ENCODE measurements at regions not wholly inside any gene's neighbourhood (a gene's known extent, or its start where the extent isn't known, plus 50 kb on each side); places are given as distances from the start of the nearest gene placed in this dataset.

DNA sequence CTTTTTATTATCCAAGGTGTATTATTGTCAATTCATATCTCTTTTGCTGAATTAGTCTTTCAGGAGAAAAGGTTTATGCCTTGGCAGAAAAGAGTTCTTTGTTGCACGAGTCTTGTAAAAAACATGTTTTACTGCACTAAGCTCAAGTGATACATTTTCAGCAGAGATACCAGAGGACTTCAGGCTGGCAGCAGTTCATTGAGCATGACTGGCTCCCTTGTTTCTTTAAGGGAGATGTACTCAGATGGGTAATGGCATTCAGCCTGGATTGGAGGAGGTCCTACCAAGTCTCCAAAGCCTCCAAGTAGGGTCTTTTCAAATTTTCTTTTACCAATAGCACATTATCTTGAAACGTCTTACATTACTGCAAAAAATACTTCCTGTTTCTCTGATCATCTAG, 400.1 kb downstream of the NSUN3 start:
- Mint-ChIP-seq H3K36me3 (ENCODE audit: low read depth) (no peaks in the 10 kb centered on the region), H3K27ac (no peak overlapping the region), H3K9me3 (no peaks in the 10 kb centered on the region), H3K4me1 (peaks cover 3% of the 10 kb centered on the region), H3K4me3 (no peak overlapping the region), H3K27me3 (ENCODE audit: low read depth) (no peaks in the 10 kb centered on the region)
- TF ChIP-seq, protein P1, sequence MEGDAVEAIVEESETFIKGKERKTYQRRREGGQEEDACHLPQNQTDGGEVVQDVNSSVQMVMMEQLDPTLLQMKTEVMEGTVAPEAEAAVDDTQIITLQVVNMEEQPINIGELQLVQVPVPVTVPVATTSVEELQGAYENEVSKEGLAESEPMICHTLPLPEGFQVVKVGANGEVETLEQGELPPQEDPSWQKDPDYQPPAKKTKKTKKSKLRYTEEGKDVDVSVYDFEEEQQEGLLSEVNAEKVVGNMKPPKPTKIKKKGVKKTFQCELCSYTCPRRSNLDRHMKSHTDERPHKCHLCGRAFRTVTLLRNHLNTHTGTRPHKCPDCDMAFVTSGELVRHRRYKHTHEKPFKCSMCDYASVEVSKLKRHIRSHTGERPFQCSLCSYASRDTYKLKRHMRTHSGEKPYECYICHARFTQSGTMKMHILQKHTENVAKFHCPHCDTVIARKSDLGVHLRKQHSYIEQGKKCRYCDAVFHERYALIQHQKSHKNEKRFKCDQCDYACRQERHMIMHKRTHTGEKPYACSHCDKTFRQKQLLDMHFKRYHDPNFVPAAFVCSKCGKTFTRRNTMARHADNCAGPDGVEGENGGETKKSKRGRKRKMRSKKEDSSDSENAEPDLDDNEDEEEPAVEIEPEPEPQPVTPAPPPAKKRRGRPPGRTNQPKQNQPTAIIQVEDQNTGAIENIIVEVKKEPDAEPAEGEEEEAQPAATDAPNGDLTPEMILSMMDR (IDR thresholded peaks at IDR 0.05; ENCODE audit: unreplicated experiment in 3 of 3): no peak

- Mint-ChIP-seq H3K36me3 (ENCODE audit: low read depth) (peaks cover 6% of the 10 kb centered on the region), H3K9me3 (peaks cover 8% of the 10 kb centered on the region), H3K27ac (no peak overlapping the region), H3K4me3 (no peak overlapping the region), H3K27me3 (ENCODE audit: low read depth) (no peaks in the 10 kb centered on the region), H3K4me1 (peaks cover 4% of the 10 kb centered on the region)
- TF ChIP-seq, protein P1 (IDR thresholded peaks at IDR 0.05; ENCODE audit: unreplicated experiment in 3 of 3): no peak
Measured at GRCh38 chr3:94472511-94472910, 409.6 kb downstream of the NSUN3 start.

DNA sequence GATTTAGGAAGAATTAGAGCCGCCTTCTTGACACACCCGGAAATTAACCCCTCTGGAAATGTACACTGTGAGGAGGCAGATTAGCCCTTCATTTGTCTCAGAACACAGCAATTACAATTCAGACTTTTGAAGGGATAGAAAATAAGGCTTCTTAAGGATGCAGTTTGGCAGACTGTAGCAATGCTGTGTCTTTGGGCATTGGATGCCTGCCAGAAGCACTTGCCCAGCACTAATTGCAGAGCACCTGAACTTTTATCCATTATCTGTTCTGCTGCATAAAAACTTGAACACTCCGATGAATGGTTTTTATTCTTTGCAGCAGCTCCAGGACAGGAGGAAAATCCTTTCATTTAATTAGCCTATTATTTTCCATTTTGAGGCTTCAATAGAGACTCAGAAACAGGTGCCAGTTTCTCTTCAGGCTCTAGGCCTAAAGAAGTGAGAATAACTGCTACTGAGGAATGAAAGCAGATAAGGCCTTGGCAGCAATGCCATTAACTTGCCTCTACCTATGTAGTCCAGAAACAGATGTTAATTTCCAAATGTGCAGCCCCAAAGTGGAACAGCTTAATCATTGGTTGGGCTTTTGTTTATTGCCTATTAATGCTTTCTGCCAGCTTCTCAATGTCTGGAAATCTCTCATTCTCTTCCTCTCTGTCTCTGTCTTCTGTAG, 418.5 kb downstream of the NSUN3 start:
- H3K27me3 Mint-ChIP-seq (ENCODE audit: low read depth): no peaks in the 10 kb centered on the region
- H3K27ac Mint-ChIP-seq: no peak overlapping the region
- TF ChIP-seq, protein P1 (IDR thresholded peaks at IDR 0.05; ENCODE audit: unreplicated experiment in 3 of 3): no peak
- H3K4me3 Mint-ChIP-seq: no peak overlapping the region
- peaks cover 4% of the 10 kb centered on the region for H3K9me3 Mint-ChIP-seq
- H3K36me3 Mint-ChIP-seq (ENCODE audit: low read depth): peaks cover 6% of the 10 kb centered on the region
- H3K4me1 Mint-ChIP-seq: peaks cover 13% of the 10 kb centered on the region

GRCh38 chr3:94482686-94483085, 419.8 kb downstream of the NSUN3 start:
- H3K9me3 Mint-ChIP-seq: no peaks in the 10 kb centered on the region
- TF ChIP-seq, protein P1 (IDR thresholded peaks at IDR 0.05; ENCODE audit: unreplicated experiment in 3 of 3): no peak
- no peaks in the 10 kb centered on the region for H3K36me3 Mint-ChIP-seq (ENCODE audit: low read depth)
- no peak overlapping the region for H3K4me3 Mint-ChIP-seq
- H3K4me1 Mint-ChIP-seq: peaks cover 13% of the 10 kb centered on the region
- no peaks in the 10 kb centered on the region for H3K27me3 Mint-ChIP-seq (ENCODE audit: low read depth)
- H3K27ac Mint-ChIP-seq: peak overlapping the region in 1 of 3 experiments; percentile 70

DNA sequence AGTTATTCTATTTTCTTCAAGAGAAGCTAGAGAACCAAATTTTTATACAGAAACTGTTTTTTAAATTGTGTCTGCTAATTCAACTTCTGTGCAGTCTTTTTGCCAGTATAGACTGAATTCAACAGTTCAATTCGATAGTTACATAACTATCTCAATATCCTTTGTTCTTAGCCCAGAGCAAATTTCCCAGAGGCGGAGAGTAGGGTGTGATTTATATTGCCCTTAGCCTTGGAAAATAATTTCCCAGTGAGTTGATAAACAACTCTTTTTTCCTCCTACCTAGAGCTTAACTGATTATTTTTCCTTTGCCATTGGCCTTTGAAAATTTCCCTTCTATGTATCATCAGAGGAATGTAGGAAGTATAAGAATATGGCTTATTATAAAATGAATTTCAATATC, 420.5 kb downstream of the NSUN3 start:
- Mint-ChIP-seq H3K4me3 (no peak overlapping the region), H3K9me3 (no peaks in the 10 kb centered on the region), H3K27ac (peak overlapping the region in 1 of 3 experiments; percentile 70), H3K4me1 (peaks cover 13% of the 10 kb centered on the region), H3K27me3 (ENCODE audit: low read depth) (no peaks in the 10 kb centered on the region), H3K36me3 (ENCODE audit: low read depth) (no peaks in the 10 kb centered on the region)
- TF ChIP-seq, protein P1 (IDR thresholded peaks at IDR 0.05; ENCODE audit: unreplicated experiment in 3 of 3): no peak

GRCh38 chr3:94494992-94495391, 432.1 kb downstream of the NSUN3 start:
- TF ChIP-seq, protein P1 (IDR thresholded peaks at IDR 0.05; ENCODE audit: unreplicated experiment in 3 of 3): no peak
- Mint-ChIP-seq H3K27ac (no peak overlapping the region), H3K9me3 (peaks cover 4% of the 10 kb centered on the region), H3K4me1 (no peaks in the 10 kb centered on the region), H3K27me3 (ENCODE audit: low read depth) (no peaks in the 10 kb centered on the region), H3K36me3 (ENCODE audit: low read depth) (no peaks in the 10 kb centered on the region), H3K4me3 (no peak overlapping the region)
